ENCODE measurements at regions not wholly inside any gene's neighbourhood (a gene's known extent, or its start where the extent isn't known, plus 50 kb on each side); places are given as distances from the start of the nearest gene placed in this dataset.
A peak's percentile ranks its signal among the peaks of the same experiment; 100 is the strongest.

DNA sequence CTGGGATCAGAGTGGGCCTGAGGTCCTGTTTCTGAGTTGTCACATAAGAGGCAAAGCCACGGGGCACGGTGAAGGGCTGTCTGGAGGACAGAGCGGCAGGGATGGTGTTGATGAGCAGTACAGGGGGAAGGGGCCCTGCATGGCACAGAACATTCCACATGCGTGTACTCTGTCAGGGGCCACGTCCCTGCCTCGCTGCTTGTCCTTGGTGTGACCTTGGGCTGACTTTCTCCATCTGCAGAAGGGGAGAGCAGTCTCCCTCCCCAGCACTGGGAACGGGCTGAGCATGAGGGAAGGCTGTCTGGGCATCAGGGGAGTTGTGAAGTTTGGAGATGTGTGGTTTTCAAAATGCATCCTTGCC is 71.5 kb upstream of the GSE1 start:
- ChIA-PET CTCF (no interaction called here), POLR2A (ENCODE audit: unreplicated experiment) (no interaction called here)
- Histone ChIP-seq H3K27ac (ENCODE audit: insufficient read depth, low read length) (no peak overlapping the region), H3K23ac (ENCODE audit: low read depth, low read length) (no peak overlapping the region), H3K4me1 (ENCODE audit: control insufficient read depth, insufficient read depth, low read length) (peaks cover 4% of the 10 kb centered on the region; the same call in 1 of the 2 replicates), H3K14ac (replicated peaks; ENCODE audit: low read depth, low read length) (no peak overlapping the region; the same call in 1 of the 2 replicates), H3K27me3 (ENCODE audit: control insufficient read depth, insufficient read depth, low read length) (no peaks in the 10 kb centered on the region), H3K56ac (ENCODE audit: extremely low read depth, insufficient read depth, low read length) (no peak overlapping the region), H3K9me3 (ENCODE audit: control insufficient read depth, insufficient read depth, low read length) (peaks cover 11% of the 10 kb centered on the region), H2AK5ac (ENCODE audit: low read depth, low read length) (peak overlapping the region; percentile 50), H3K79me1 (ENCODE audit: low read depth in 1 of 2, low read length in 2 of 2) (peaks cover 7 to 35% of the 10 kb centered on the region in 2 experiments; a peak in 3 of 4 replicates), H3K18ac (ENCODE audit: low read depth, low read length) (no peak overlapping the region; the same call in 1 of the 2 replicates), H3K36me3 (ENCODE audit: control insufficient read depth, insufficient read depth, low read length) (peaks cover 4% of the 10 kb centered on the region; the same call in 1 of the 2 replicates), H2AK9ac (replicated peaks; ENCODE audit: low read depth, low read length, poor library complexity) (peak overlapping the region; percentile 81), H3K4me3 (ENCODE audit: insufficient read depth, low read depth, low read length) (no peak overlapping the region), H4K8ac (ENCODE audit: low read depth in 2 of 2, low read length in 2 of 2) (no peak overlapping the region), H2AFZ (replicated peaks; ENCODE audit: low read length, poor library complexity) (no peak overlapping the region), H3K4ac (ENCODE audit: low read depth, low read length) (no peak overlapping the region), H2BK15ac (ENCODE audit: low read depth, low read length) (no peak overlapping the region), H4K20me1 (ENCODE audit: insufficient read depth, low read length) (peaks cover 33% of the 10 kb centered on the region), H3K9ac (ENCODE audit: low read depth, low read length) (no peak overlapping the region), H4K91ac (ENCODE audit: insufficient read depth, low read depth, low read length) (no peak overlapping the region), H2BK120ac (ENCODE audit: low read depth, low read length) (no peak overlapping the region), H2BK20ac (ENCODE audit: low read depth, low read length) (no peak overlapping the region), H3K4me2 (ENCODE audit: low read depth, low read length) (no peak overlapping the region), H3K9me1 (ENCODE audit: insufficient read depth, low read length) (peaks cover 10% of the 10 kb centered on the region; the same call in 1 of the 2 replicates), H4K5ac (ENCODE audit: low read depth, low read length) (no peak overlapping the region), H2BK5ac (ENCODE audit: low read depth, low read length, poor library complexity, severe bottlenecking) (no peak overlapping the region)
- intact Hi-C loops (cut with micrococcal nuclease) (no loop called here), in situ Hi-C loops (cut with MboI; ENCODE audit: low sequenced_read_pairs) (no loop called here), dilution Hi-C loops (cut with HindIII; ENCODE audit: low sequenced_read_pairs, unreplicated experiment) (no loop called here)
- ATAC-seq (ENCODE audit: low read depth) (no peak), DNase-seq (no peak)
- BruUV-seq (replicated peaks), result no TSS peak
- no CpG with 5 or more reads among the region's 7 CpGs for WGBS, 2 experiments (ENCODE audit: extremely low coverage in 2 of 2, insufficient read length in 1 of 2)
- TF ChIP-seq CEBPB (IDR thresholded peaks at IDR 0.05; ENCODE audit: low read depth, low read length), result no peak
- TF ChIP-seq RAD21 (IDR thresholded peaks at IDR 0.05; ENCODE audit: low read length), result no peak
- no peak for TF ChIP-seq RFX5 (IDR thresholded peaks at IDR 0.05; ENCODE audit: low read depth, low read length)
- TF ChIP-seq, protein P1, sequence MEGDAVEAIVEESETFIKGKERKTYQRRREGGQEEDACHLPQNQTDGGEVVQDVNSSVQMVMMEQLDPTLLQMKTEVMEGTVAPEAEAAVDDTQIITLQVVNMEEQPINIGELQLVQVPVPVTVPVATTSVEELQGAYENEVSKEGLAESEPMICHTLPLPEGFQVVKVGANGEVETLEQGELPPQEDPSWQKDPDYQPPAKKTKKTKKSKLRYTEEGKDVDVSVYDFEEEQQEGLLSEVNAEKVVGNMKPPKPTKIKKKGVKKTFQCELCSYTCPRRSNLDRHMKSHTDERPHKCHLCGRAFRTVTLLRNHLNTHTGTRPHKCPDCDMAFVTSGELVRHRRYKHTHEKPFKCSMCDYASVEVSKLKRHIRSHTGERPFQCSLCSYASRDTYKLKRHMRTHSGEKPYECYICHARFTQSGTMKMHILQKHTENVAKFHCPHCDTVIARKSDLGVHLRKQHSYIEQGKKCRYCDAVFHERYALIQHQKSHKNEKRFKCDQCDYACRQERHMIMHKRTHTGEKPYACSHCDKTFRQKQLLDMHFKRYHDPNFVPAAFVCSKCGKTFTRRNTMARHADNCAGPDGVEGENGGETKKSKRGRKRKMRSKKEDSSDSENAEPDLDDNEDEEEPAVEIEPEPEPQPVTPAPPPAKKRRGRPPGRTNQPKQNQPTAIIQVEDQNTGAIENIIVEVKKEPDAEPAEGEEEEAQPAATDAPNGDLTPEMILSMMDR (conservative IDR thresholded peaks at IDR 0.05; ENCODE audit: low read depth, low read length), result no peak
- no peak for TF ChIP-seq SMC3 (IDR thresholded peaks at IDR 0.05; ENCODE audit: low read depth, low read length)
- no peak for TF ChIP-seq POLR2A (IDR thresholded peaks at IDR 0.05; ENCODE audit: low read depth, low read length)
- TF ChIP-seq, protein P2, sequence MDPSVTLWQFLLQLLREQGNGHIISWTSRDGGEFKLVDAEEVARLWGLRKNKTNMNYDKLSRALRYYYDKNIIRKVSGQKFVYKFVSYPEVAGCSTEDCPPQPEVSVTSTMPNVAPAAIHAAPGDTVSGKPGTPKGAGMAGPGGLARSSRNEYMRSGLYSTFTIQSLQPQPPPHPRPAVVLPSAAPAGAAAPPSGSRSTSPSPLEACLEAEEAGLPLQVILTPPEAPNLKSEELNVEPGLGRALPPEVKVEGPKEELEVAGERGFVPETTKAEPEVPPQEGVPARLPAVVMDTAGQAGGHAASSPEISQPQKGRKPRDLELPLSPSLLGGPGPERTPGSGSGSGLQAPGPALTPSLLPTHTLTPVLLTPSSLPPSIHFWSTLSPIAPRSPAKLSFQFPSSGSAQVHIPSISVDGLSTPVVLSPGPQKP (IDR thresholded peaks at IDR 0.05; ENCODE audit: borderline replicate concordance, low read depth, low read length), result no peak
- TF ChIP-seq, protein P3, sequence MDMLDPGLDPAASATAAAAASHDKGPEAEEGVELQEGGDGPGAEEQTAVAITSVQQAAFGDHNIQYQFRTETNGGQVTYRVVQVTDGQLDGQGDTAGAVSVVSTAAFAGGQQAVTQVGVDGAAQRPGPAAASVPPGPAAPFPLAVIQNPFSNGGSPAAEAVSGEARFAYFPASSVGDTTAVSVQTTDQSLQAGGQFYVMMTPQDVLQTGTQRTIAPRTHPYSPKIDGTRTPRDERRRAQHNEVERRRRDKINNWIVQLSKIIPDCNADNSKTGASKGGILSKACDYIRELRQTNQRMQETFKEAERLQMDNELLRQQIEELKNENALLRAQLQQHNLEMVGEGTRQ (IDR thresholded peaks at IDR 0.05; ENCODE audit: low read depth, low read length), result no peak
- TF ChIP-seq NFE2L2 (IDR thresholded peaks at IDR 0.05; ENCODE audit: low read depth, low read length), result no peak
- no peak for TF ChIP-seq MAZ (IDR thresholded peaks at IDR 0.05; ENCODE audit: borderline replicate concordance, low read depth, low read length)
- TF ChIP-seq MXI1 (IDR thresholded peaks at IDR 0.05; ENCODE audit: borderline replicate concordance, low read depth, low read length), result no peak
- no peak for TF ChIP-seq CHD1 (IDR thresholded peaks at IDR 0.05; ENCODE audit: low read depth, low read length)
- TF ChIP-seq FOS (IDR thresholded peaks at IDR 0.05; ENCODE audit: low read depth, low read length), result no peak
- no peak for TF ChIP-seq RCOR1 (IDR thresholded peaks at IDR 0.05; ENCODE audit: insufficient replicate concordance, low read length)

All from IMR-90 (cell line).